ENCODE measurements at regions not wholly inside any gene's neighbourhood (a gene's known extent, or its start where the extent isn't known, plus 50 kb on each side); places are given as distances from the start of the nearest gene placed in this dataset.

GRCh38 chr11:36729825-36730224 lies 131.8 kb upstream of the RAG2 start:
- TF ChIP-seq EZH2phosphoT487 (IDR thresholded peaks at IDR 0.05; ENCODE audit: insufficient read depth, low read depth) (no peak), EZH2 (IDR thresholded peaks at IDR 0.05; ENCODE audit: insufficient read depth, poor library complexity, severe bottlenecking) (no peak)

Data from GM23248 (cell line).